ENCODE measurements at regions not wholly inside any gene's neighbourhood (a gene's known extent, or its start where the extent isn't known, plus 50 kb on each side); places are given as distances from the start of the nearest gene placed in this dataset.

- Mint-ChIP-seq H3K4me1 (no peaks in the 10 kb centered on the region), H3K27me3 (no peaks in the 10 kb centered on the region), H3K9me3 (peaks cover 1% of the 10 kb centered on the region)
Measured at GRCh38 chr18:22486667-22487066, 69.0 kb upstream of the CTAGE1 start.

GRCh38 chr18:22488554-22488953 lies 70.8 kb upstream of the CTAGE1 start:
- no peak for ATAC-seq (ENCODE audit: low read depth)
- Mint-ChIP-seq H3K4me3 (no peak overlapping the region), H3K9me3 (peaks cover 1% of the 10 kb centered on the region), H3K27ac (no peak overlapping the region), H3K4me1 (no peaks in the 10 kb centered on the region), H3K36me3 (no peaks in the 10 kb centered on the region), H3K27me3 (no peaks in the 10 kb centered on the region)
- POLR2A ChIA-PET: no interaction called here
- no peak for DNase-seq

More at GRCh38 chr18:22486667-22487066, 69.0 kb upstream of the CTAGE1 start:
- Mint-ChIP-seq H3K4me3 (no peak overlapping the region), H3K27ac (no peak overlapping the region), H3K36me3 (no peaks in the 10 kb centered on the region)
- POLR2A ChIA-PET: no interaction called here
- DNase-seq (no peak), ATAC-seq (ENCODE audit: low read depth) (no peak)

DNA sequence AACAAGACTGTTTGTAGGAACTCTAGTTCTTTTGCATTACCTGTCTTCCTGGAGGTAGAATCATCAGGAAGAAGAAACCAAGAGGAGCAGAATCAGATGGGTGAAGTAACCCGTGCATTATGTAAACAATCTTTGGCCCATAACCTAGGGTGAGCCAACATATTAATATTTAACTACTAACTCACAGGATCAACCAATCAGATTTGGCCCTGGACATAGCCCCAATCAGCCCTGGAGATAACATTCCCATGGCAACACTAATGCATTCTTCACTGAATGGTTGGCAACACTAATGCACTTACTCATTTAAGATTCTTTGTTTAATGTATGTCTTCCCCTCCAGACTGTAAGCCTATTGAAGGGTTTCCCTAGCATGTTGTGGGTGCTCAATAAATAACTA lies 72.0 kb upstream of the CTAGE1 start:
- POLR2A ChIA-PET: no interaction called here
- no peaks in the 10 kb centered on the region for H3K36me3 Mint-ChIP-seq
- no peak for DNase-seq
- H3K4me3 Mint-ChIP-seq: no peak overlapping the region
- H3K27me3 Mint-ChIP-seq: peaks cover under 1% of the 10 kb centered on the region
- no peaks in the 10 kb centered on the region for H3K4me1 Mint-ChIP-seq
- peaks cover 1% of the 10 kb centered on the region for H3K9me3 Mint-ChIP-seq
- ATAC-seq (ENCODE audit: low read depth): no peak
- no peak overlapping the region for H3K27ac Mint-ChIP-seq

DNA sequence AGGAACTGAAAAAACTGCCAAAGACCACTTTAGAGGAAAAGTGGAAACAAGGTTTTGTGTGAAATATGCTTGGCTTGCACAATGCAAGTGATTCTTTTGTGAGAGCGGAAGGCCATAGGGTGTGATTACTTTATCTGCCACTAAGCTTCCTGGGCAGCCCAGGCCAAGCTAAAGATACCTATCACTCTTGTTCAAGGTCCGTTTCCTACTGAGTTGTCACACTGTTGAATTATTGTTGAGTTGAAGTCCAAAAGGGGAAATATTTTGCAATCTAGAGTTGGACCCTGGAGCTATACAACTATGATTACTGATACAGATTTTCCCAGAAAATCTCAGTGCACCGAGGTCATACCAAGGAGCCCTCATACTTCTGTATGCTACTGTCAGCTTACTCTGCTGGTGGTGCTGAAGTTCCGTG lies 72.7 kb upstream of the CTAGE1 start:
- ATAC-seq (ENCODE audit: low read depth): no peak
- no peaks in the 10 kb centered on the region for H3K36me3 Mint-ChIP-seq
- H3K27me3 Mint-ChIP-seq: peaks cover 2% of the 10 kb centered on the region

DNA sequence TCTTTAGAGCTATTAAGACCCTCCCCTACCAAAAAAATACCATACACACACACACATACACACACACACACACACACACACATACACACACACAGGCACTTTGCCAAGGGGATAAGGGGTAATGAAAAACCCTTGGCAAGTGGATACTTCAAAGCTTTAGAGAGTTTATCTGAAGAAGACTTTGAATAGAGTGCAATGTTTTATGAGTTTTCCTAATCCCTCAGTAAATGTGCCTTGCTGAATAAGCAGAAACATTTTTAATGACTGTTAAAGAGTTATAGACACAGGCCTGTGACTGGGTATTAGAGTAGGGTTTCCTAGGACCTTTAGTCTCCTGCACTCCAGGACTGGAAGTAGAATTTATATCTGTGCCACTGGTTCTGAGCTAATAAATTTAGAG lies 75.5 kb upstream of the CTAGE1 start:
- H3K27ac Mint-ChIP-seq: no peak overlapping the region
- H3K27me3 Mint-ChIP-seq: peaks cover 2% of the 10 kb centered on the region
- no peak overlapping the region for H3K4me3 Mint-ChIP-seq
- POLR2A ChIA-PET: no interaction called here
- no peak for ATAC-seq (ENCODE audit: low read depth)
- no peaks in the 10 kb centered on the region for H3K4me1 Mint-ChIP-seq
- DNase-seq: no peak
- H3K36me3 Mint-ChIP-seq: no peaks in the 10 kb centered on the region
- peaks cover 6% of the 10 kb centered on the region for H3K9me3 Mint-ChIP-seq

More for the DNA sequence above, 72.7 kb upstream of the CTAGE1 start:
- Mint-ChIP-seq H3K4me1 (no peaks in the 10 kb centered on the region), H3K4me3 (no peak overlapping the region), H3K27ac (no peak overlapping the region), H3K9me3 (peaks cover 3% of the 10 kb centered on the region)
- POLR2A ChIA-PET: no interaction called here
- DNase-seq: no peak

- Mint-ChIP-seq H3K4me3 (no peak overlapping the region), H3K27me3 (peaks cover 2% of the 10 kb centered on the region), H3K9me3 (peaks cover 6% of the 10 kb centered on the region), H3K4me1 (no peaks in the 10 kb centered on the region), H3K27ac (no peak overlapping the region), H3K36me3 (no peaks in the 10 kb centered on the region)
- DNase-seq (no peak), ATAC-seq (ENCODE audit: low read depth) (no peak)
- POLR2A ChIA-PET: no interaction called here
Measured at GRCh38 chr18:22493940-22494339, 76.2 kb upstream of the CTAGE1 start.

- H3K4me1 Mint-ChIP-seq: no peaks in the 10 kb centered on the region
- H3K27ac Mint-ChIP-seq: no peak overlapping the region
- peaks cover 5% of the 10 kb centered on the region for H3K9me3 Mint-ChIP-seq
- H3K36me3 Mint-ChIP-seq: no peaks in the 10 kb centered on the region
- H3K4me3 Mint-ChIP-seq: no peak overlapping the region
- ATAC-seq (ENCODE audit: low read depth) (no peak), DNase-seq (no peak)
- POLR2A ChIA-PET: no interaction called here
- peaks cover 2% of the 10 kb centered on the region for H3K27me3 Mint-ChIP-seq
Measured at GRCh38 chr18:22494771-22495170, 77.1 kb upstream of the CTAGE1 start.

GRCh38 chr18:22499421-22499820 lies 81.7 kb upstream of the CTAGE1 start:
- no peak overlapping the region for H3K4me3 Mint-ChIP-seq
- no peak overlapping the region for H3K27ac Mint-ChIP-seq
- ATAC-seq (ENCODE audit: low read depth) (no peak), DNase-seq (no peak)
- H3K9me3 Mint-ChIP-seq: peaks cover 5% of the 10 kb centered on the region
- H3K4me1 Mint-ChIP-seq: no peaks in the 10 kb centered on the region
- no peaks in the 10 kb centered on the region for H3K36me3 Mint-ChIP-seq
- POLR2A ChIA-PET: no interaction called here
- H3K27me3 Mint-ChIP-seq: peaks cover 2% of the 10 kb centered on the region

DNA sequence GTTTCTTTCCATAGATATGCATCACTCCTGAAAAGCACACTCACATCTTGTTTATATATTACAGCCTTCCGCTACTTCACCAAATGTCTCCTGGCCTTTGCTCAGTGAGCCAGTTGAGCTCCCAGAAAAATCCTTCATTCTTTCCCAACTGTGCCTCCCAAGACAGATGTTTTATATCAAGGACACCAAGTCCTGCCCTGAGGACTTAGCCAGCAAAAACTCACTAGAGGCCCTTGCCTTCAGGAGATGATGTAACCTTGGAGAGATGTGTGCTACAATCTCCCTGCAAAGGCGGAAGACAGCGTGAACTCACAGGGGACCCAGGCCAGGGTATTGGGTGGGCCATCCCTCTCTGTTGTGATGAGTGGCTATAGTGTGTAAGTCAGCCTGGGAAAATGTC lies 86.1 kb upstream of the CTAGE1 start:
- peaks cover 1% of the 10 kb centered on the region for H3K9me3 Mint-ChIP-seq
- no peak overlapping the region for H3K27ac Mint-ChIP-seq
- peaks cover 3% of the 10 kb centered on the region for H3K27me3 Mint-ChIP-seq

GRCh38 chr18:22504251-22505030 lies 86.7 kb upstream of the CTAGE1 start:
- no peak overlapping the region for H3K4me3 Mint-ChIP-seq
- H3K27me3 Mint-ChIP-seq: peaks cover 3% of the 10 kb centered on the region
- peaks cover 1% of the 10 kb centered on the region for H3K9me3 Mint-ChIP-seq
- no peak for ATAC-seq (ENCODE audit: low read depth)
- no peak for DNase-seq
- no peaks in the 10 kb centered on the region for H3K36me3 Mint-ChIP-seq
- POLR2A ChIA-PET: no interaction called here
- no peaks in the 10 kb centered on the region for H3K4me1 Mint-ChIP-seq
- no peak overlapping the region for H3K27ac Mint-ChIP-seq

More for the DNA sequence above, 86.1 kb upstream of the CTAGE1 start:
- no peaks in the 10 kb centered on the region for H3K4me1 Mint-ChIP-seq
- no peak for DNase-seq
- no peak for ATAC-seq (ENCODE audit: low read depth)
- POLR2A ChIA-PET: no interaction called here
- no peaks in the 10 kb centered on the region for H3K36me3 Mint-ChIP-seq
- no peak overlapping the region for H3K4me3 Mint-ChIP-seq

DNA sequence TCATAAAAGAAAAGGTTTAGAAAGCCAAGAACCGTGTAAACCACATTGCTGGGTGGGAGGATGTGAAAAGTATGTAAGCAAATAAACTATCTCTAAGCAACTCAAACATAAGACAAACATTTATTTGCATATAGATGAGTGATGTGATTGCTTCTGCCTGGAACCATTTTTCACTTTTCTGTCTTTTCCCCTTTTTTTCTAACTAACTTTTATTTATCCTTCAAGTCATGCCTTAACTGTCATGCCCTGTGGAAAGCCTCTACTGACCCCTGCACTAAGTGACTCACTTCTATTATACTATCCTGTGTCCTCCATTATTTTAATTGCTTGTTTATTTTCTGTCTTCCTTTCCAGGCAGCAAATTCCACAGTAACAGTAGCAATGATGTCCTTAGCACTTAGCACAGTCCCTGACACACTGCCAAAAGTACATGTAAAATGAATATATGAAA lies 87.5 kb upstream of the CTAGE1 start:
- ATAC-seq (ENCODE audit: low read depth): no peak
- POLR2A ChIA-PET: no interaction called here

DNA sequence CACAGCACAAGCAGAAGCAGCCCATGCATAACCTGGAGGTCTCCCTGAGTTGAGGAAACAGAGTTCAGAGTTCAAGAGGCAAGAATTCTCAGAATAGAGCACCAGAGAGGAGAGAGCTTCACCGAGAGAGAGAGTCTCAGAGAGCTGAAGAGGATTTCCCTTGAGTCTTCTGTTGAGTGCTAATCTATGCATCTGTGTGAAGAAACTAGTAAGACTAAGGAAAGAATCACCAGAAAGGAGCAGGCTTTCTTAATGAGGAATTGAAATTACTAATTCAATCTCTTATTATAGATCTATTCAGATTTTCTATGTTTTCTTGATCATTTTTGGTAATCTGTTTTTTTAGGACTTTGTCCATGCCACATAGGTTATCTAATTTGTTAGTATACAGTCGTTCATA lies 89.3 kb upstream of the CTAGE1 start:
- POLR2A ChIA-PET: no interaction called here
- no peaks in the 10 kb centered on the region for H3K36me3 Mint-ChIP-seq
- peaks cover 3% of the 10 kb centered on the region for H3K27me3 Mint-ChIP-seq
- no peak for DNase-seq
- H3K4me3 Mint-ChIP-seq: no peak overlapping the region
- H3K4me1 Mint-ChIP-seq: no peaks in the 10 kb centered on the region
- peaks cover 1% of the 10 kb centered on the region for H3K9me3 Mint-ChIP-seq
- H3K27ac Mint-ChIP-seq: no peak overlapping the region
- no peak for ATAC-seq (ENCODE audit: low read depth)

More for the DNA sequence above, 87.5 kb upstream of the CTAGE1 start:
- H3K9me3 Mint-ChIP-seq: peaks cover 1% of the 10 kb centered on the region
- peaks cover 3% of the 10 kb centered on the region for H3K27me3 Mint-ChIP-seq
- no peaks in the 10 kb centered on the region for H3K36me3 Mint-ChIP-seq
- H3K4me3 Mint-ChIP-seq: no peak overlapping the region
- no peak for DNase-seq
- H3K4me1 Mint-ChIP-seq: no peaks in the 10 kb centered on the region
- H3K27ac Mint-ChIP-seq: no peak overlapping the region

DNA sequence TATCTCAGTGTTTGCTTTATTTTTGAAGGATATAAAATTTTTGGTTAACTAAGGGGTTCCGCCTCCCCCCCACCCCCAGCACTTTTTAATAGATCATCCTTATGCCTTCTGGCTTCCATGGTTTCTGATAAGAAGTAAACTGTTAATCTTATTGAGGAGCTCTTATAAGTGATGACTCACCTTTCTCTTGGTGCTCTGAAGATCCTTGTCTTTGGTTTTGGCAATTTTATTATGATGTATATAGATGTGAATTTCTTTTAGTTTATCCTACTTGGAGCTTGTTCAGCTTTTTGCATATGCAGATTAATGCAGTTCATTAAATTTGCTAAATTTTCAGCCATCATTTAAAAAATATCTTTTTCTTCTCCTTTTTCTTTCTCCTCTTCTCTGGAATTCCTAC lies 91.7 kb upstream of the CTAGE1 start:
- Mint-ChIP-seq H3K4me1 (no peaks in the 10 kb centered on the region), H3K36me3 (no peaks in the 10 kb centered on the region), H3K27me3 (peaks cover 3% of the 10 kb centered on the region), H3K27ac (no peak overlapping the region), H3K9me3 (peaks cover 1% of the 10 kb centered on the region), H3K4me3 (no peak overlapping the region)
- DNase-seq (no peak), ATAC-seq (ENCODE audit: low read depth) (no peak)
- POLR2A ChIA-PET: no interaction called here

- Mint-ChIP-seq H3K9me3 (peaks cover 1% of the 10 kb centered on the region), H3K27ac (no peak overlapping the region), H3K27me3 (peaks cover 3% of the 10 kb centered on the region), H3K4me3 (no peak overlapping the region), H3K36me3 (no peaks in the 10 kb centered on the region), H3K4me1 (no peaks in the 10 kb centered on the region)
- no peak for DNase-seq
- POLR2A ChIA-PET: no interaction called here
- ATAC-seq (ENCODE audit: low read depth): no peak
Measured at GRCh38 chr18:22510697-22511096, 93.0 kb upstream of the CTAGE1 start.
